ENCODE measurements at regions not wholly inside any gene's neighbourhood (a gene's known extent, or its start where the extent isn't known, plus 50 kb on each side); places are given as distances from the start of the nearest gene placed in this dataset.
A peak's percentile ranks its signal among the peaks of the same experiment; 100 is the strongest.

DNA sequence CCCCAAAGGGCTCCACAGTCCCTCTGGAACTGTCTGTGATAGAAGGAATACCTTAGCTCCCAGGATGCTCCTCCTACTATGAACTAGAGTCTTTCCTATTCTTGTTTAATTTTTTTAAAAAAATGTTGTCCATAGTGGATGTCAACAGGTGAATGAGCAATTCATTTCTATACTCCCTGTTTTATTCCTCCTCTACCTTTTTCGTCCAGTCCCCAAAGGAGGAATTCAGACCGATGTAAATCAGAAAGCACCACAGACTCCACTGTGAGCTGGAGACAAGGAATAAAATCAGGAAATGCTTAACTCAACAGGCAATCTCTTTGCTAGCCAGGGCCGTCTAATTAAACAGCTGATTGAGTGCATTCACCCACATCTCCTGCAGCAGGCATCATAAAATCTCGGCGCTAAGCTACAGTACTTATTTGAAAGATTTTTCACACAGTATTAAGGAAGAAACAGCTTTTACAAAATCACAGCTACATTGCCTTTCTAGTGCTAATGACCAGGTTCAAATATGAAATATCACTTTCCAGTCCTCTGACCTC is 381.6 kb downstream of the SIPA1L2 start:
- Histone ChIP-seq H3K9me3 (ENCODE audit: low read length) (no peaks in the 10 kb centered on the region), H3K4me3 (ENCODE audit: low read length) (no peak overlapping the region), H3K36me3 (ENCODE audit: insufficient read depth, low read length) (no peaks in the 10 kb centered on the region), H3K4me1 (ENCODE audit: insufficient read depth, low read length) (no peaks in the 10 kb centered on the region), H3K27ac (ENCODE audit: low read depth, low read length) (no peak overlapping the region), H3K27me3 (ENCODE audit: insufficient read depth, low read length, poor library complexity, severe bottlenecking) (no peaks in the 10 kb centered on the region)
- no peak for DNase-seq
- POLR2A ChIA-PET = no interaction called here
- H3K27ac Mint-ChIP-seq = no peak overlapping the region
- peaks cover 0 to 4% (median 1%) of the 10 kb centered on the region in 3 donors for H3K4me1 Mint-ChIP-seq
- no peaks in the 10 kb centered on the region for H3K36me3 Mint-ChIP-seq
- no peaks in the 10 kb centered on the region for H3K9me3 Mint-ChIP-seq
- peaks cover 20 to 55% of the 10 kb centered on the region in 2 donors for H3K27me3 Mint-ChIP-seq
- H3K4me3 Mint-ChIP-seq = no peak overlapping the region
- CTCF ChIA-PET = no interaction called here

DNA sequence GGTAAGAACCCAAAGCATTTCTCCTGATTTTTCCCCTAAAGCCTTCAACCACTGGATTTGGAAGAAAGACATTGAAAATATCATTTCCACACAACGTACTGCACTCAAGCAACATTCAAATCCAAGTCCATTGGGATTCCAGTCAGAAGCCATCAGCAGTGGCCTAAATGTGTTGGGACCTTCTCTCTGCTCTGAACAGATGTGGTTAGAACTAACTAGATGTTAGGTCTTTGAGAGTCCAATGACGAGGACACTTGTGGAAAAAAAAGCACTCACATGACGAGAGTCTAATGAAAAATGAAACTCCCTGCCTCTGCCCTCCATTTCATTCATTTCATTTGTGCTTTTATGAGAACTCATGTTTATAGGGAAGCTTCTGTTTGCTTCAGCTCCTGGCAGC is 382.3 kb downstream of the SIPA1L2 start:
- no peak overlapping the region for H3K4me3 Mint-ChIP-seq
- no peaks in the 10 kb centered on the region for H3K36me3 ChIP-seq (ENCODE audit: insufficient read depth, low read length)
- ChIA-PET POLR2A (no interaction called here), CTCF (no interaction called here)
- H3K4me3 ChIP-seq (ENCODE audit: low read length) = no peak overlapping the region
- no peaks in the 10 kb centered on the region for H3K36me3 Mint-ChIP-seq
- H3K4me1 ChIP-seq (ENCODE audit: insufficient read depth, low read length) = no peaks in the 10 kb centered on the region
- H3K27me3 Mint-ChIP-seq = peaks cover 20 to 48% of the 10 kb centered on the region in 2 donors
- H3K4me1 Mint-ChIP-seq = peaks cover 0 to 4% (median 1%) of the 10 kb centered on the region in 3 donors
- no peak for DNase-seq
- no peaks in the 10 kb centered on the region for H3K27me3 ChIP-seq (ENCODE audit: insufficient read depth, low read length, poor library complexity, severe bottlenecking)
- no peaks in the 10 kb centered on the region for H3K9me3 Mint-ChIP-seq
- no peak overlapping the region for H3K27ac Mint-ChIP-seq
- no peak overlapping the region for H3K27ac ChIP-seq (ENCODE audit: low read depth, low read length)
- no peaks in the 10 kb centered on the region for H3K9me3 ChIP-seq (ENCODE audit: low read length)

DNA sequence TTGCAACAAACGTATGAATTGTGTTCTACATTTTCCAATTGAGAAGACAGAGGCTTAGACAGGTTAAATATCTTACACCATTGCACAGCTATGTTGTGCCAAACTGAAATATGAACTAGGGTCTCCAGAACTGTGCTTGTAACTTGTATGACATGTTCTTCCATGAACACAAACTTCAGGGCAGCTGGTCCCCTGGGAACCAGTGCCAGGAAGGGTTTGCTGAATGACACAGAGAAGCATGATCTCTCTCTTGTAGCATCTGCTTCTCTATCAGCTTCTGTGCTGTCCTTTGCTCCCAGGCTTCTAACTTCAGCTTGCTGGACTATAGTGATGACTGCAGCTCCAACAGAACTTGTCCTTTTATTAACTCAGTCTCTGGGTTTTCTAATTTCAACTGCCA is 385.5 kb downstream of the SIPA1L2 start:
- CTCF ChIA-PET = no interaction called here
- Histone ChIP-seq H3K9me3 (ENCODE audit: low read length) (no peaks in the 10 kb centered on the region), H3K27me3 (ENCODE audit: insufficient read depth, low read length, poor library complexity, severe bottlenecking) (no peaks in the 10 kb centered on the region), H3K4me3 (ENCODE audit: low read length) (no peak overlapping the region), H3K4me1 (ENCODE audit: insufficient read depth, low read length) (no peaks in the 10 kb centered on the region), H3K36me3 (ENCODE audit: insufficient read depth, low read length) (no peaks in the 10 kb centered on the region), H3K27ac (ENCODE audit: low read depth, low read length) (no peak overlapping the region)
- no peak for DNase-seq
- H3K4me3 Mint-ChIP-seq = no peak overlapping the region
- H3K27ac Mint-ChIP-seq = no peak overlapping the region
- no peaks in the 10 kb centered on the region for H3K9me3 Mint-ChIP-seq
- peaks cover 0 to 1% (median 0%) of the 10 kb centered on the region in 3 donors for H3K4me1 Mint-ChIP-seq
- POLR2A ChIA-PET = no interaction called here
- H3K27me3 Mint-ChIP-seq = peaks cover 20 to 44% of the 10 kb centered on the region in 2 donors
- H3K36me3 Mint-ChIP-seq = peaks cover 0 to 3% (median 0%) of the 10 kb centered on the region in 3 donors

DNA sequence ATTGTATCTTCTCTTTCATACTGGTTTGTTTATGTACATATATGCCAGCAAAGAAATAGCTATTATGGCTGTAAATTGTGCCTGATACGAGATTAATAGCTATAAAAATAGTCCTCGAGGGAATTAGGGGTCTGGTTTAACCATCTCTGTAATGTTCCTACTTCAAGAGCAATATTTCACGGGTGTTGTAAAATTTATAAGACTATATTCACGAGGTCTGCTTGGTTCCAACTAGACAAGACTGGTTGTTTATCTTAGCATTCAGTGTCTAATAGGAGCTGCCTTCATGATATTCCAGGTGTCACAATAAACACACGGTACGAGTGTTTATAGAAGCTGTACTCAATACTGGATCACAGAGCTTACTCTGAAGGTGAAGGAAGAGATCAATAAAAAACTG is 389.9 kb downstream of the SIPA1L2 start:
- no peak for DNase-seq
- no peak overlapping the region for H3K27ac ChIP-seq (ENCODE audit: low read depth, low read length)
- H3K27me3 ChIP-seq (ENCODE audit: insufficient read depth, low read length, poor library complexity, severe bottlenecking) = no peaks in the 10 kb centered on the region
- Mint-ChIP-seq H3K27me3 (peaks cover 12 to 49% of the 10 kb centered on the region in 2 donors), H3K4me3 (no peak overlapping the region), H3K9me3 (peaks cover 0 to 3% (median 0%) of the 10 kb centered on the region in 5 donors), H3K4me1 (no peaks in the 10 kb centered on the region), H3K36me3 (peaks cover 0 to 3% (median 0%) of the 10 kb centered on the region in 3 donors), H3K27ac (no peak overlapping the region)
- ChIA-PET CTCF (no interaction called here), POLR2A (no interaction called here)
- H3K4me3 ChIP-seq (ENCODE audit: low read length) = no peak overlapping the region
- H3K4me1 ChIP-seq (ENCODE audit: insufficient read depth, low read length) = no peaks in the 10 kb centered on the region
- H3K36me3 ChIP-seq (ENCODE audit: insufficient read depth, low read length) = no peaks in the 10 kb centered on the region
- no peaks in the 10 kb centered on the region for H3K9me3 ChIP-seq (ENCODE audit: low read length)

DNA sequence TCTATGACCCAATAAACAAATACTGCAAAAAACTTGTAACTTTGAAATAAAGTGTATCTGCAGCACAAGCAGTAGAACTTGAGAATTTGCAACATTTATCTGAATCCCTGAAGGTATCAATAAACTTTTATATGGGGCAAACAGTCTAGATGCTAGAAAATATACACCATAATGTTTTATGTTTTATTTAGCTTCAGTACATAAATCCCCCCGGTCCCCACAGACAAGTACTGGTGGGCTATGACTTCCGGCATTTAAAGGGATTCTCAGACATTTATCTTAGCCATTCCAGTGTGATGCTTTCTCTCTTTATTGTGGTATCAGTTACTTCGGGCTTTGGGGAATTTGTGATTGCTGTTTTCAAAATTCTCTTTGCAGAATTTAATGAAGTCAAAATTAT is 390.4 kb downstream of the SIPA1L2 start:
- Histone ChIP-seq H3K27me3 (ENCODE audit: insufficient read depth, low read length, poor library complexity, severe bottlenecking) (no peaks in the 10 kb centered on the region), H3K9me3 (ENCODE audit: low read length) (no peaks in the 10 kb centered on the region), H3K4me3 (ENCODE audit: low read length) (no peak overlapping the region), H3K36me3 (ENCODE audit: insufficient read depth, low read length) (no peaks in the 10 kb centered on the region), H3K4me1 (ENCODE audit: insufficient read depth, low read length) (no peaks in the 10 kb centered on the region), H3K27ac (ENCODE audit: low read depth, low read length) (no peak overlapping the region)
- H3K27me3 Mint-ChIP-seq = peaks cover 12 to 52% of the 10 kb centered on the region in 2 donors
- H3K36me3 Mint-ChIP-seq = peaks cover 0 to 3% (median 0%) of the 10 kb centered on the region in 3 donors
- no peak overlapping the region for H3K27ac Mint-ChIP-seq
- H3K4me1 Mint-ChIP-seq = no peaks in the 10 kb centered on the region
- peaks cover 0 to 3% (median 0%) of the 10 kb centered on the region in 5 donors for H3K9me3 Mint-ChIP-seq
- ChIA-PET CTCF (no interaction called here), POLR2A (no interaction called here)
- no peak overlapping the region for H3K4me3 Mint-ChIP-seq
- no peak for DNase-seq

DNA sequence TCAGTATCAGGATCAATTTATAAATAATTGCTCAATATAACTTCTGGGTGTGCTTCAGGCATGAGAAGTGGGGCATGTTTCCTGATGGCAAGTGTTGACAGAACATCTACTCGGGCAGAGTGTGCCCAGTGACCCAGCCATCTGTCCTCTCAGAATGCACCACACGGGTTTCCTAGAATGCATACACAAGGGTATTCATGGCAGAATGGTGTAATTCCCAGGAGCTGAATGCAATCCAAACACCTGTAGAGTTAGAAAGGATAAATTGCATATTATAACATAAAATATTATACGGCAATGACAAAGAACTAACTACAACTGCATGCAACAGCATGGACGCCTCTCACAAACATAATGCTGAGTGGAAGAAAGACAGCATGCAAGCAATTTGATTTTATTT is 391.9 kb downstream of the SIPA1L2 start:
- Mint-ChIP-seq H3K27ac (no peak overlapping the region), H3K4me1 (no peaks in the 10 kb centered on the region), H3K4me3 (no peak overlapping the region), H3K36me3 (peaks cover 0 to 3% (median 0%) of the 10 kb centered on the region in 3 donors), H3K9me3 (peaks cover 0 to 3% (median 0%) of the 10 kb centered on the region in 5 donors), H3K27me3 (peaks cover 13 to 67% of the 10 kb centered on the region in 2 donors)
- Histone ChIP-seq H3K27me3 (ENCODE audit: insufficient read depth, low read length, poor library complexity, severe bottlenecking) (no peaks in the 10 kb centered on the region), H3K27ac (ENCODE audit: low read depth, low read length) (no peak overlapping the region), H3K4me1 (ENCODE audit: insufficient read depth, low read length) (no peaks in the 10 kb centered on the region), H3K36me3 (ENCODE audit: insufficient read depth, low read length) (no peaks in the 10 kb centered on the region), H3K9me3 (ENCODE audit: low read length) (no peaks in the 10 kb centered on the region), H3K4me3 (ENCODE audit: low read length) (no peak overlapping the region)
- ChIA-PET CTCF (no interaction called here), POLR2A (no interaction called here)
- no peak for DNase-seq

DNA sequence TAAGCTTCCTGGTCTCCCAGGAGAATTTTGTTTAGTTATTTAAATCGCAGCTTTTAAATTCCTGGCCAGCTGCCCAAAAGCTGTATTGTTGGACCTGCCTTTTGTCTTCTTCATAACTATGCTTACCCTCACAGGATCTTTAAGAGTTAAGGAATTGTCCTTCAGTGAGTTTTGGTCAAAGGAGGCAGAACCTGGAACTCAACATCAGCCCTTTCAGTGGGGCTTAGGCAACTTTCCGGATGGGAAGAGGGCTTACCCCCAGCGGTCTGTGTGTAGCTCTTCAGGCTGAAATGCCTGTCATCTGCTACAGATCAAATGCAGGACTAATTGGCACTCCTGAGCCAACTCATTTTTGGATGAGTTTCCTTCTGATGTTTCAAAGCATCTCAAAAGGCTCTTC is 402.6 kb downstream of the SIPA1L2 start:
- Histone ChIP-seq H3K4me3 (ENCODE audit: low read length) (no peak overlapping the region), H3K36me3 (ENCODE audit: insufficient read depth, low read length) (no peaks in the 10 kb centered on the region), H3K27ac (ENCODE audit: low read depth, low read length) (no peak overlapping the region), H3K27me3 (ENCODE audit: insufficient read depth, low read length, poor library complexity, severe bottlenecking) (no peaks in the 10 kb centered on the region), H3K9me3 (ENCODE audit: low read length) (no peaks in the 10 kb centered on the region), H3K4me1 (ENCODE audit: insufficient read depth, low read length) (peaks cover 21% of the 10 kb centered on the region)
- no peak overlapping the region for H3K4me3 Mint-ChIP-seq
- peak overlapping the region in 1 of 8 donors; percentile 7 for H3K27ac Mint-ChIP-seq
- CTCF ChIA-PET = no interaction called here
- H3K9me3 Mint-ChIP-seq = no peaks in the 10 kb centered on the region
- no peaks in the 10 kb centered on the region for H3K36me3 Mint-ChIP-seq
- DNase-seq = no peak
- POLR2A ChIA-PET = no interaction called here
- H3K4me1 Mint-ChIP-seq = peaks cover 24 to 44% (median 41%) of the 10 kb centered on the region in 3 donors
- peaks cover 0 to 1% of the 10 kb centered on the region in 2 donors for H3K27me3 Mint-ChIP-seq

DNA sequence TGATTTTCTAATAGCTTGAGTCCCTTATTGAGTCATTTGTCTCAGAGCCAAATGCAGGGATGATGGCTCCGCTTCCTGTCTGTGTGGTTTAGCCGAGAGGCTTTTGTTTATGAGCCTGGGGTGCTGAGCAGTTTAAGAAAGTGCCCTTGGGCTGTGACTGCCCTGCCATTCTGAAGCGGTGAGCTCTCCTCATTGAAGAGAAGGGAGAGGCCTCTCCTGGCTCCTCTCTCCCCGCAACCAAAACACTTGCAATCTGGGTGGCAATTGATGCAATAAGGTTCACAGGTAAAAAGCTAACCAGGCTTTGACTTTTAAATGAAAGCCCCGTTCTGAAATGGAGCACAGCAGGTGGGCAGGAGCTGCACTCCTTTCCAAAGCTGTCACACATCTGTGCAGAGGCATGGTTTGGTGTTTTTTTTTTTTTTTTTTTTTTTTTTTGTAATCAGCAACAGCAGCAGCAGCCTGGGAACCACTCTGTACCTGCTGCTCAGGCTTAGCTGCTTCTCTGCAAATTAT is 403.7 kb downstream of the SIPA1L2 start:
- Histone ChIP-seq H3K27ac (ENCODE audit: low read depth, low read length) (no peak overlapping the region), H3K4me1 (ENCODE audit: insufficient read depth, low read length) (peaks cover 21% of the 10 kb centered on the region), H3K27me3 (ENCODE audit: insufficient read depth, low read length, poor library complexity, severe bottlenecking) (no peaks in the 10 kb centered on the region), H3K9me3 (ENCODE audit: low read length) (no peaks in the 10 kb centered on the region), H3K36me3 (ENCODE audit: insufficient read depth, low read length) (no peaks in the 10 kb centered on the region), H3K4me3 (ENCODE audit: low read length) (no peak overlapping the region)
- ChIA-PET CTCF (no interaction called here), POLR2A (interaction anchor here (0.6 kb wide), 2 partner anchors 174 to 421 kb away, joined by 3 to 5 read pairs; no protein-coding TSS in a partner anchor)
- H3K27me3 Mint-ChIP-seq = peaks cover 0 to 1% of the 10 kb centered on the region in 2 donors
- peak in 3 of 5 donors; percentile 1 to 64 (median 26) for DNase-seq
- H3K27ac Mint-ChIP-seq = peak overlapping the region in 7 of 8 donors; percentile 0 to 84 (median 70)
- no peaks in the 10 kb centered on the region for H3K36me3 Mint-ChIP-seq
- H3K4me3 Mint-ChIP-seq = peak overlapping the region; percentile 24 to 74 (median 58)
- H3K4me1 Mint-ChIP-seq = peaks cover 24 to 46% (median 43%) of the 10 kb centered on the region in 3 donors
- H3K9me3 Mint-ChIP-seq = no peaks in the 10 kb centered on the region

Measured in CD8-positive, alpha-beta memory T cell (primary cell).